SU-DHL-6 (cell line): ENCODE measurements at regions not wholly inside any gene's neighbourhood (a gene's known extent, or its start where the extent isn't known, plus 50 kb on each side); places are given as distances from the start of the nearest gene placed in this dataset.
"Not testable (repeated sequence)": the region's sequence is repeated elsewhere in the genome, so short reads cannot be mapped to it uniquely, and the experiment has no call there.

Experiments
- EZH2phosphoT487 ChIP-seq: fragments of 200-600 bp; sonication (generic), shearing (Covaris generic); conservative IDR thresholded peaks from 2 replicates; pipeline ENCODE4 v1.6.1; 2018; ENCODE audit warnings: mild to moderate bottlenecking, antibody characterized with exemption, low read length, moderate library complexity, mixed read lengths
- TF ChIP-seq, protein P1 (sequence below): fragments of 200-600 bp; sonication (generic); IDR thresholded peaks from one replicate; pipeline ENCODE4 v1.5.1; 2017; ENCODE audit warnings: antibody characterized with exemption, mild to moderate bottlenecking, low read length, moderate library complexity; ENCODE audit not compliant: insufficient read depth, poor library complexity, severe bottlenecking

DNA sequence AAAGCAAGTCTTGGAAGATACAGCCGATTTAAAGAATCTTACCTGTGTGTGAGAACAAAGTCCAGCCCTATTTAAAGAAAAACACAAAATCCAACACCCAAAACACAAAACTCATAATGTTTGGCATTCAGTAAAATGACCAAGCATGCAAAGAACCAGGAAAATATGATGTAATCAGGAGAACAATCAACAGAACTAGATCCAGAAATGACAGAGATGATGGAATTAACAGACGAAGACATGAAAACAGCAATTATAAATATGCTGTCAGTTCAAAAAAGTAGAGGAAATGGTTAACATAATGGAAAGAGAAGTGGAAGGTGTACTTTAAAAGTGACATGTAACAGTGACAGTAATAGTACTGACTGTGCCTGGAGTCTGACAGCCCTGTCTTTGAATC lies 56.1 kb upstream of the ERV3-1 start:
- TF ChIP-seq, protein P1, sequence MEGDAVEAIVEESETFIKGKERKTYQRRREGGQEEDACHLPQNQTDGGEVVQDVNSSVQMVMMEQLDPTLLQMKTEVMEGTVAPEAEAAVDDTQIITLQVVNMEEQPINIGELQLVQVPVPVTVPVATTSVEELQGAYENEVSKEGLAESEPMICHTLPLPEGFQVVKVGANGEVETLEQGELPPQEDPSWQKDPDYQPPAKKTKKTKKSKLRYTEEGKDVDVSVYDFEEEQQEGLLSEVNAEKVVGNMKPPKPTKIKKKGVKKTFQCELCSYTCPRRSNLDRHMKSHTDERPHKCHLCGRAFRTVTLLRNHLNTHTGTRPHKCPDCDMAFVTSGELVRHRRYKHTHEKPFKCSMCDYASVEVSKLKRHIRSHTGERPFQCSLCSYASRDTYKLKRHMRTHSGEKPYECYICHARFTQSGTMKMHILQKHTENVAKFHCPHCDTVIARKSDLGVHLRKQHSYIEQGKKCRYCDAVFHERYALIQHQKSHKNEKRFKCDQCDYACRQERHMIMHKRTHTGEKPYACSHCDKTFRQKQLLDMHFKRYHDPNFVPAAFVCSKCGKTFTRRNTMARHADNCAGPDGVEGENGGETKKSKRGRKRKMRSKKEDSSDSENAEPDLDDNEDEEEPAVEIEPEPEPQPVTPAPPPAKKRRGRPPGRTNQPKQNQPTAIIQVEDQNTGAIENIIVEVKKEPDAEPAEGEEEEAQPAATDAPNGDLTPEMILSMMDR = not testable (repeated sequence)
- TF ChIP-seq EZH2phosphoT487 = not testable (repeated sequence)
